OCI-LY3 (cell line): ENCODE measurements at regions not wholly inside any gene's neighbourhood (a gene's known extent, or its start where the extent isn't known, plus 50 kb on each side); places are given as distances from the start of the nearest gene placed in this dataset.

Experiments used
- CTCF ChIP-seq: fragments of 200-600, 300-600 bp; sonication (generic); IDR thresholded peaks from 2 replicates; pipeline ENCODE4 v1.5.1; 2014; ENCODE audit warnings: antibody characterized with exemption, low read length, low read depth
- EZH2phosphoT487 ChIP-seq: fragments of 200-600 bp; shearing (Covaris generic); IDR thresholded peaks from 2 replicates; pipeline ENCODE4 v1.6.1; 2018; ENCODE audit warnings: antibody characterized with exemption, mixed run types, low read depth

GRCh38 chr7:109276348-109276747, 706.7 kb downstream of the DNAJB9 start:
- no peak for TF ChIP-seq EZH2phosphoT487
- no peak for TF ChIP-seq CTCF
